OCI-LY1 (cell line): ENCODE measurements at regions not wholly inside any gene's neighbourhood (a gene's known extent, or its start where the extent isn't known, plus 50 kb on each side); places are given as distances from the start of the nearest gene placed in this dataset.

Experiments
- H2AFZ ChIP-seq: fragments of 200-600 bp; sonication (generic), shearing (Covaris generic); 2 replicates; pipeline ENCODE4 v1.6.0; 2014; ENCODE audit warnings: antibody characterized with exemption, mild to moderate bottlenecking, low read length
- H3F3A ChIP-seq: fragments of 200-600 bp; sonication (generic), shearing (Covaris generic); 2 replicates; pipeline ENCODE4 v1.6.0; 2014; ENCODE audit warnings: mild to moderate bottlenecking, antibody characterized with exemption, low read length, moderate library complexity; ENCODE audit not compliant: insufficient read depth
- H3K27ac ChIP-seq: fragments of 200-600 bp; sonication (generic); 2 replicates; pipeline ENCODE4 v1.5.1; 2014; ENCODE audit warnings: low read length, mixed run types, mild to moderate bottlenecking, low read depth; ENCODE audit not compliant: poor library complexity, severe bottlenecking
- H3K27me3 ChIP-seq: fragments of 200-600 bp; sonication (generic); 2 replicates; pipeline ENCODE4 v1.6.0; 2014; ENCODE audit warnings: antibody characterized with exemption, mild to moderate bottlenecking, low read length, moderate library complexity; ENCODE audit not compliant: insufficient read depth
- H3K36me3 ChIP-seq: fragments of 200-600 bp; sonication (generic); 2 replicates; pipeline ENCODE4 v1.6.1; 2014; ENCODE audit warnings: mild to moderate bottlenecking, antibody characterized with exemption, low read length, moderate library complexity, mixed read lengths; ENCODE audit not compliant: insufficient read depth
- H3K4me1 ChIP-seq: fragments of 200-600 bp; sonication (generic); 2 replicates; pipeline ENCODE4 v1.5.1; 2014; ENCODE audit warnings: mild to moderate bottlenecking, low read length, moderate library complexity; ENCODE audit not compliant: insufficient read depth, severe bottlenecking
- H3K4me2 ChIP-seq: fragments of 200-600 bp; sonication (generic), shearing (Covaris generic); 2 replicates; pipeline ENCODE4 v1.6.1; 2014; ENCODE audit warnings: low read length
- H3K4me3 ChIP-seq: fragments of 200-600 bp; sonication (generic); 2 replicates; pipeline ENCODE4 v1.5.1; 2014; ENCODE audit warnings: low read length, low read depth, mild to moderate bottlenecking, mixed read lengths; ENCODE audit not compliant: poor library complexity, severe bottlenecking
- H3K79me2 ChIP-seq: fragments of 200-600 bp; shearing (Covaris generic); 2 replicates; pipeline ENCODE4 v1.6.1; 2016; ENCODE audit warnings: mixed run types, low read length, mixed read lengths; ENCODE audit not compliant: insufficient read depth
- H3K9ac ChIP-seq: fragments of 200-600 bp; sonication (generic), shearing (Covaris generic); 2 replicates; pipeline ENCODE4 v1.6.1; 2014; ENCODE audit warnings: mild to moderate bottlenecking, low read length, mixed read lengths
- H3K9me2 ChIP-seq: fragments of 200-600 bp; sonication (generic), shearing (Covaris generic); 2 replicates; pipeline ENCODE4 v1.6.1; 2014; ENCODE audit warnings: low read depth, mild to moderate bottlenecking, low read length, mixed read lengths
- H3K9me3 ChIP-seq: fragments of 200-600 bp; shearing (Covaris generic); 2 replicates; pipeline ENCODE4 v1.6.1; 2014; ENCODE audit warnings: low read length, mixed read lengths
- H4K20me1 ChIP-seq: fragments of 200-600 bp; sonication (generic), shearing (Covaris generic); 2 replicates; pipeline ENCODE4 v1.6.0; 2016; ENCODE audit warnings: mild to moderate bottlenecking, low read length; ENCODE audit not compliant: insufficient read depth
- EZH2 ChIP-seq: fragments of 200-600 bp; sonication (generic), shearing (Covaris generic); IDR thresholded peaks from 2 replicates; pipeline ENCODE4 v1.8.0; 2017; ENCODE audit warnings: borderline replicate concordance, mixed run types, mild to moderate bottlenecking, antibody characterized with exemption, low read length, moderate library complexity, mixed read lengths
- TF ChIP-seq, protein P1 (sequence below): fragments of 200-600 bp; sonication (generic), shearing (Covaris generic); IDR thresholded peaks from 2 replicates; pipeline ENCODE4 v1.5.1; 2017; ENCODE audit warnings: mild to moderate bottlenecking, antibody characterized with exemption, low read length, moderate library complexity, mixed read lengths

DNA sequence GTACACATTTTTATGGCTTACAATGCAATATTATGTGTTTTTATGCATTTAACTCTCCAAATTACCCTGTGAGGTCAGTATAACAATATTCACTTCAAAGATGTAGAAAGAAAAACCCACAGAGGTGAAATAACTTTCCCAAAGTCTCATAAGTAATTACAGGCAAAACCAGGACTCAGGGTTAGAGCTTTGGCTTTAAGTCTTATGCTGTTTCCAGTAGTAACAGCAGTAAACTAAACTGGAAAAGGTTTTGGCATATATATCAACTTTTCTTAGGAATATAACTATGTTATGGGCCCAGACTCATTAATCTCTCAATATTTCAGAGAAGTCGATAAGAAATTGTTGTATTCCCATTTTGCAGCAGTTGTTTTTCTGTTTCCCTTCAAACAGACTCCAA, 206.3 kb upstream of the KCNMB2 start:
- no peaks in the 10 kb centered on the region for H3K27me3 ChIP-seq
- H3F3A ChIP-seq = no peaks in the 10 kb centered on the region
- H3K9me3 ChIP-seq = no peaks in the 10 kb centered on the region
- no peak overlapping the region for H3K4me2 ChIP-seq
- H3K9me2 ChIP-seq = no peaks in the 10 kb centered on the region
- H3K4me3 ChIP-seq = no peak overlapping the region
- H4K20me1 ChIP-seq = no peaks in the 10 kb centered on the region
- H3K27ac ChIP-seq = no peak overlapping the region
- no peaks in the 10 kb centered on the region for H3K79me2 ChIP-seq
- no peaks in the 10 kb centered on the region for H3K4me1 ChIP-seq
- TF ChIP-seq EZH2 = no peak
- TF ChIP-seq, protein P1, sequence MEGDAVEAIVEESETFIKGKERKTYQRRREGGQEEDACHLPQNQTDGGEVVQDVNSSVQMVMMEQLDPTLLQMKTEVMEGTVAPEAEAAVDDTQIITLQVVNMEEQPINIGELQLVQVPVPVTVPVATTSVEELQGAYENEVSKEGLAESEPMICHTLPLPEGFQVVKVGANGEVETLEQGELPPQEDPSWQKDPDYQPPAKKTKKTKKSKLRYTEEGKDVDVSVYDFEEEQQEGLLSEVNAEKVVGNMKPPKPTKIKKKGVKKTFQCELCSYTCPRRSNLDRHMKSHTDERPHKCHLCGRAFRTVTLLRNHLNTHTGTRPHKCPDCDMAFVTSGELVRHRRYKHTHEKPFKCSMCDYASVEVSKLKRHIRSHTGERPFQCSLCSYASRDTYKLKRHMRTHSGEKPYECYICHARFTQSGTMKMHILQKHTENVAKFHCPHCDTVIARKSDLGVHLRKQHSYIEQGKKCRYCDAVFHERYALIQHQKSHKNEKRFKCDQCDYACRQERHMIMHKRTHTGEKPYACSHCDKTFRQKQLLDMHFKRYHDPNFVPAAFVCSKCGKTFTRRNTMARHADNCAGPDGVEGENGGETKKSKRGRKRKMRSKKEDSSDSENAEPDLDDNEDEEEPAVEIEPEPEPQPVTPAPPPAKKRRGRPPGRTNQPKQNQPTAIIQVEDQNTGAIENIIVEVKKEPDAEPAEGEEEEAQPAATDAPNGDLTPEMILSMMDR = no peak
- H2AFZ ChIP-seq = no peak overlapping the region
- no peak overlapping the region for H3K9ac ChIP-seq
- H3K36me3 ChIP-seq = no peaks in the 10 kb centered on the region

GRCh38 chr3:178334239-178334638, 202.0 kb upstream of the KCNMB2 start:
- H3K9ac ChIP-seq = no peak overlapping the region
- no peaks in the 10 kb centered on the region for H3K79me2 ChIP-seq
- no peak overlapping the region for H2AFZ ChIP-seq
- no peak overlapping the region for H3K4me3 ChIP-seq
- H3K36me3 ChIP-seq = no peaks in the 10 kb centered on the region
- no peaks in the 10 kb centered on the region for H3K9me2 ChIP-seq
- no peak overlapping the region for H3K4me2 ChIP-seq
- TF ChIP-seq, protein P1 = no peak
- no peak for TF ChIP-seq EZH2
- no peaks in the 10 kb centered on the region for H3K4me1 ChIP-seq
- no peaks in the 10 kb centered on the region for H3K9me3 ChIP-seq
- no peaks in the 10 kb centered on the region for H3K27me3 ChIP-seq
- H4K20me1 ChIP-seq = no peaks in the 10 kb centered on the region
- no peak overlapping the region for H3K27ac ChIP-seq
- no peaks in the 10 kb centered on the region for H3F3A ChIP-seq

DNA sequence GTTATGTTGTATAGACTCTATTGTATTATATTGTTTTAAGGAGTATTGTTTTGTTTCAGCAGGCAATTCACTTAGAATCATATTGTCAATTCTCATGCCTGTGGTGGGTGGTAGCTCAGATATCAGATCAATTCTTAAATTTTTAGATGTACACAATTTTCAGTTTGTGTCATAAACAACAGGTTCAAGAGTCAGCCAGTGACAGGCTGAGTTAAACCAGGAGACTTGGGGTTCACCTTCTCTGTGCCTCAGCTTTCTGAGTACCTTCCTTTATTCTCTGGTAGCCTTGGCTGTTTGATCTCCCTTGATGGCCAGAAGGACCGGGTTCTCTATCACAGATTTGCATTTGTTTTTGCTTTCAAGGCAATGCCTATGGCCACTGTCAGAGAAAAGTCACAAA, 199.9 kb upstream of the KCNMB2 start:
- Histone ChIP-seq H3K9me3 (no peaks in the 10 kb centered on the region), H2AFZ (no peak overlapping the region), H3K4me3 (no peak overlapping the region), H3K79me2 (no peaks in the 10 kb centered on the region), H3K4me1 (no peaks in the 10 kb centered on the region), H3K4me2 (no peak overlapping the region), H3K27ac (no peak overlapping the region), H3K9me2 (no peaks in the 10 kb centered on the region), H4K20me1 (no peaks in the 10 kb centered on the region), H3K27me3 (no peaks in the 10 kb centered on the region), H3K36me3 (no peaks in the 10 kb centered on the region), H3K9ac (no peak overlapping the region), H3F3A (no peaks in the 10 kb centered on the region)
- TF ChIP-seq EZH2 = no peak
- TF ChIP-seq, protein P1 = no peak
